Activated CD4-positive, alpha-beta T cell treated with anti-CD3 and anti-CD28 coated beads, Interleukin-2, amount 10 ng/mL, durations not matched to agents 7 days and 5 days (primary cell): ENCODE measurements at regions not wholly inside any gene's neighbourhood (a gene's known extent, or its start where the extent isn't known, plus 50 kb on each side); places are given as distances from the start of the nearest gene placed in this dataset.
"Not testable (repeated sequence)": the region's sequence is repeated elsewhere in the genome, so short reads cannot be mapped to it uniquely, and the experiment has no call there.

ENCODE experiments used
- CTCF ChIA-PET: fragments of 350-600 bp; sonication (Branson Sonifier 250); formaldehyde crosslinking; loops from one replicate; lab custom pipeline; 2021; ENCODE audit warnings: antibody characterized with exemption; lab: Charles Lee
- POLR2A ChIA-PET: fragments of 350-600 bp; sonication (Branson Sonifier 250); formaldehyde crosslinking; loops from one replicate; lab custom pipeline; 2021; ENCODE audit warnings: antibody characterized with exemption; lab: Charles Lee
- DNase-seq: peaks from one replicate; pipeline ENCODE4 v3.0.0-alpha.2; 2020
- H3K27ac Mint-ChIP-seq: one replicate; pipeline ENCODE4 v1.8.0; 2021; ENCODE audit warnings: mild to moderate bottlenecking, moderate library complexity, mixed read lengths
- H3K27me3 Mint-ChIP-seq: one replicate; pipeline ENCODE4 v1.8.0; 2021; ENCODE audit warnings: mixed read lengths
- H3K36me3 Mint-ChIP-seq: one replicate; pipeline ENCODE4 v1.8.0; 2021; ENCODE audit warnings: low read depth, mixed read lengths
- H3K4me1 Mint-ChIP-seq: one replicate; pipeline ENCODE4 v1.8.0; 2021; ENCODE audit warnings: mixed read lengths
- H3K4me3 Mint-ChIP-seq: one replicate; pipeline ENCODE4 v1.8.0; 2021; ENCODE audit warnings: mild to moderate bottlenecking, moderate library complexity, mixed read lengths
- H3K9me3 Mint-ChIP-seq: one replicate; pipeline ENCODE4 v1.8.0; 2021; ENCODE audit warnings: mixed read lengths

- ChIA-PET POLR2A (no interaction called here), CTCF (no interaction called here)
- peaks cover 7% of the 10 kb centered on the region for H3K27me3 Mint-ChIP-seq
- DNase-seq, result no peak
- H3K27ac Mint-ChIP-seq, result no peak overlapping the region
- no peaks in the 10 kb centered on the region for H3K36me3 Mint-ChIP-seq
- H3K9me3 Mint-ChIP-seq, result no peaks in the 10 kb centered on the region
- no peak overlapping the region for H3K4me3 Mint-ChIP-seq
- H3K4me1 Mint-ChIP-seq, result no peaks in the 10 kb centered on the region
Measured at GRCh38 chr2:224217962-224218347, 178.9 kb upstream of the SERPINE2 start.

- CTCF ChIA-PET, result no interaction called here
- peaks cover 4% of the 10 kb centered on the region for H3K27me3 Mint-ChIP-seq
- H3K9me3 Mint-ChIP-seq, result no peaks in the 10 kb centered on the region
- DNase-seq, result no peak
- no peaks in the 10 kb centered on the region for H3K4me1 Mint-ChIP-seq
- POLR2A ChIA-PET, result no interaction called here
- no peak overlapping the region for H3K27ac Mint-ChIP-seq
- H3K36me3 Mint-ChIP-seq, result no peaks in the 10 kb centered on the region
- no peak overlapping the region for H3K4me3 Mint-ChIP-seq
Measured at GRCh38 chr2:224217233-224217961, 178.3 kb upstream of the SERPINE2 start.

GRCh38 chr2:224215611-224216010 lies 176.5 kb upstream of the SERPINE2 start:
- H3K4me1 Mint-ChIP-seq, POLR2A ChIA-PET, H3K27me3 Mint-ChIP-seq, H3K9me3 Mint-ChIP-seq, H3K36me3 Mint-ChIP-seq, H3K4me3 Mint-ChIP-seq, H3K27ac Mint-ChIP-seq, DNase-seq: not testable (repeated sequence)
- CTCF ChIA-PET, result interaction anchor here (0.6 kb wide), 1 partner anchor 74 kb away, joined by 5 read pairs; no protein-coding TSS in a partner anchor

- CTCF ChIA-PET, result no interaction called here
Measured at GRCh38 chr2:224213396-224213795, 174.3 kb upstream of the SERPINE2 start.

GRCh38 chr2:224211791-224212190 lies 172.7 kb upstream of the SERPINE2 start:
- Mint-ChIP-seq H3K4me3 (no peak overlapping the region), H3K27me3 (peaks cover 7% of the 10 kb centered on the region), H3K27ac (no peak overlapping the region), H3K4me1 (no peaks in the 10 kb centered on the region), H3K36me3 (no peaks in the 10 kb centered on the region), H3K9me3 (no peaks in the 10 kb centered on the region)
- POLR2A ChIA-PET, result no interaction called here
- CTCF ChIA-PET, result no interaction called here
- no peak for DNase-seq

More at GRCh38 chr2:224213396-224213795, 174.3 kb upstream of the SERPINE2 start:
- Mint-ChIP-seq H3K4me3 (no peak overlapping the region), H3K27me3 (peaks cover 4% of the 10 kb centered on the region), H3K36me3 (no peaks in the 10 kb centered on the region), H3K4me1 (no peaks in the 10 kb centered on the region), H3K27ac (no peak overlapping the region), H3K9me3 (no peaks in the 10 kb centered on the region)
- DNase-seq, result no peak
- POLR2A ChIA-PET, result no interaction called here

- Mint-ChIP-seq H3K27me3 (peaks cover 10% of the 10 kb centered on the region), H3K27ac (no peak overlapping the region), H3K4me1 (no peaks in the 10 kb centered on the region), H3K9me3 (no peaks in the 10 kb centered on the region), H3K36me3 (no peaks in the 10 kb centered on the region), H3K4me3 (no peak overlapping the region)
- no peak for DNase-seq
- ChIA-PET CTCF (no interaction called here), POLR2A (no interaction called here)
Measured at GRCh38 chr2:224211181-224211480, 172.0 kb upstream of the SERPINE2 start.

- H3K9me3 Mint-ChIP-seq, result no peaks in the 10 kb centered on the region
- POLR2A ChIA-PET, result no interaction called here
- no peaks in the 10 kb centered on the region for H3K36me3 Mint-ChIP-seq
- CTCF ChIA-PET, result no interaction called here
- DNase-seq, result no peak
- H3K27me3 Mint-ChIP-seq, result peaks cover 12% of the 10 kb centered on the region
- no peak overlapping the region for H3K27ac Mint-ChIP-seq
- H3K4me1 Mint-ChIP-seq, result no peaks in the 10 kb centered on the region
- no peak overlapping the region for H3K4me3 Mint-ChIP-seq
Measured at GRCh38 chr2:224210286-224211180, 171.4 kb upstream of the SERPINE2 start.

GRCh38 chr2:224209555-224210285 lies 170.6 kb upstream of the SERPINE2 start:
- Mint-ChIP-seq H3K36me3 (no peaks in the 10 kb centered on the region), H3K27me3 (peaks cover 12% of the 10 kb centered on the region), H3K9me3 (no peaks in the 10 kb centered on the region), H3K4me1 (no peaks in the 10 kb centered on the region), H3K4me3 (no peak overlapping the region), H3K27ac (no peak overlapping the region)
- no peak for DNase-seq
- ChIA-PET POLR2A (no interaction called here), CTCF (interaction anchor here (0.6 kb wide), 1 partner anchor 581 kb away, joined by 3 read pairs; no protein-coding TSS in a partner anchor)

GRCh38 chr2:224208443-224208842 lies 169.4 kb upstream of the SERPINE2 start:
- Mint-ChIP-seq H3K36me3 (no peaks in the 10 kb centered on the region), H3K4me1 (no peaks in the 10 kb centered on the region), H3K27me3 (peaks cover 16% of the 10 kb centered on the region), H3K4me3 (no peak overlapping the region), H3K9me3 (no peaks in the 10 kb centered on the region), H3K27ac (no peak overlapping the region)
- DNase-seq, result no peak
- POLR2A ChIA-PET, result no interaction called here
- CTCF ChIA-PET, result no interaction called here

- Mint-ChIP-seq H3K27me3 (peaks cover 16% of the 10 kb centered on the region), H3K9me3 (no peaks in the 10 kb centered on the region), H3K27ac (no peak overlapping the region), H3K4me1 (no peaks in the 10 kb centered on the region), H3K4me3 (no peak overlapping the region), H3K36me3 (no peaks in the 10 kb centered on the region)
- no peak for DNase-seq
- CTCF ChIA-PET, result no interaction called here
- POLR2A ChIA-PET, result no interaction called here
Measured at GRCh38 chr2:224208007-224208406, 168.9 kb upstream of the SERPINE2 start.

GRCh38 chr2:224206816-224207215 lies 167.7 kb upstream of the SERPINE2 start:
- Mint-ChIP-seq H3K27ac (no peak overlapping the region), H3K9me3 (no peaks in the 10 kb centered on the region), H3K27me3 (peaks cover 16% of the 10 kb centered on the region), H3K4me3 (no peak overlapping the region), H3K4me1 (no peaks in the 10 kb centered on the region), H3K36me3 (no peaks in the 10 kb centered on the region)
- DNase-seq, result no peak
- ChIA-PET POLR2A (no interaction called here), CTCF (no interaction called here)

GRCh38 chr2:224202281-224202865 lies 163.3 kb upstream of the SERPINE2 start:
- no peak for DNase-seq
- no peak overlapping the region for H3K27ac Mint-ChIP-seq

GRCh38 chr2:224198436-224198835 lies 159.3 kb upstream of the SERPINE2 start:
- Mint-ChIP-seq H3K4me3 (no peak overlapping the region), H3K36me3 (no peaks in the 10 kb centered on the region), H3K27me3 (peaks cover 4% of the 10 kb centered on the region), H3K9me3 (peaks cover 6% of the 10 kb centered on the region), H3K27ac (no peak overlapping the region), H3K4me1 (no peaks in the 10 kb centered on the region)
- POLR2A ChIA-PET, result no interaction called here
- CTCF ChIA-PET, result no interaction called here
- DNase-seq, result no peak

More at GRCh38 chr2:224202281-224202865, 163.3 kb upstream of the SERPINE2 start:
- peaks cover 11% of the 10 kb centered on the region for H3K27me3 Mint-ChIP-seq
- ChIA-PET CTCF (no interaction called here), POLR2A (no interaction called here)
- no peaks in the 10 kb centered on the region for H3K36me3 Mint-ChIP-seq
- no peak overlapping the region for H3K4me3 Mint-ChIP-seq
- H3K4me1 Mint-ChIP-seq, result no peaks in the 10 kb centered on the region
- H3K9me3 Mint-ChIP-seq, result no peaks in the 10 kb centered on the region
